ENCODE measurements at regions not wholly inside any gene's neighbourhood (a gene's known extent, or its start where the extent isn't known, plus 50 kb on each side); places are given as distances from the start of the nearest gene placed in this dataset.

GRCh38 chr5:84565866-84566265 lies 181.2 kb upstream of the EDIL3 start:
- TF ChIP-seq EZH2 (IDR thresholded peaks at IDR 0.05) (no peak), POLR2AphosphoS5 (IDR thresholded peaks at IDR 0.05; ENCODE audit: borderline replicate concordance, low read depth, low read length) (no peak), FOXP2 (optimal IDR thresholded peaks at IDR 0.05; ENCODE audit: control extremely low read depth, extremely low read length, insufficient read depth) (no peak)
